Fibroblast of lung (primary cell): ENCODE measurements at regions not wholly inside any gene's neighbourhood (a gene's known extent, or its start where the extent isn't known, plus 50 kb on each side); places are given as distances from the start of the nearest gene placed in this dataset.

Experiments used
- CTCF ChIP-seq, 2 donors: IDR thresholded peaks in 1 of 2; conservative IDR thresholded peaks in 1 of 2; 1 replicate in 1 of 2; 2 replicates in 1 of 2; pipeline ENCODE4 v1.5.1; 2011 to 2012; ENCODE audit warnings: low read length in 2 of 2, control low read depth in 1 of 2, inconsistent platforms in 1 of 2, low read depth in 1 of 2, mild to moderate bottlenecking in 1 of 2
- EZH2 ChIP-seq: IDR thresholded peaks from 2 replicates; pipeline ENCODE4 v1.5.1; 2012; ENCODE audit warnings: low read length, control low read depth, mild to moderate bottlenecking; ENCODE audit errors: missing control alignments

GRCh38 chr2:195308163-195308562, 348.9 kb upstream of the SLC39A10 start:
- no peak for TF ChIP-seq CTCF (conservative IDR thresholded peaks at IDR 0.05 in 1 of 2, IDR thresholded peaks at IDR 0.05 in 1 of 2; ENCODE audit: low read depth in 1 of 2, low read length in 2 of 2)
- no peak for TF ChIP-seq EZH2
